Germinal center (tissue), 1 donor: ENCODE measurements at regions not wholly inside any gene's neighbourhood (a gene's known extent, or its start where the extent isn't known, plus 50 kb on each side); places are given as distances from the start of the nearest gene placed in this dataset.

ENCODE experiments used
- DNase-seq: peaks from one replicate; pipeline ENCODE4 v3.0.0; 2012; ENCODE audit warnings: mixed read lengths, low spot score

DNA sequence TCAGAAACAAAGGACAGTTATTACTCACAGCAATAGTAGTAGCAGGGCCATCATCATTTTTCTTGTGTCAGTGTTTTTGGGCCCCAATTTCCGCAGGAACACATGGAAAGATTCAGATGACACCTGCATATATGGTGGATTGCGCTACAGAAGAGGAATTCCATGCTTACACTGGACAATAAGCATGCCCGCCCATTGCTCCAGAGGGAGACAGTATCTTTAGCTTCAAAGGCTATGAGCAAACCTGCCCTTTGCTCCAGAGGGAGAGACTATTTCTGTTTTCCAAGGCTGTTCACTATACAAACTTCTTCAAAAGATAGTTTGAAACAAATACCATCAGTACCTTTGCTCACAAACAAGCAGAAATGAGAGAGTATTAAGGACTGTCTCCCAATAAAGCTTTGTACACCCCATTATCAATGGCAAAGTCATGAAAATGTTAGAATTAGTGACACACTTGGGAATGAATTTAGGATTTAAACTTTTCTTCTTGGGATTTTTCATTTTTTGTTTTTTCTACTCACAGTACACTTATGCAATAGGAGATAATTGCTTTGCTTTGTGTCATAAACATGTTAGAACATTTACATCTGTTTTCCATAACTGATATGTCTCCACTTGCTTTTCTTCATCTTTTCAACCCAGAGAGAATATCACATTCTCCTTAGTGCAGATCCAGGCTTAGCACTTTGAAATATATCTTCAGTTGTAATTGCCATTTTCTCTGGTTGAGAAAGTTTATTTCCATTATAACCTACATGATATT is 564.5 kb upstream of the ZNF717 start:
- no peak for DNase-seq

- no peak for DNase-seq
These were observed 566.7 kb upstream of the ZNF717 start for GRCh38 chr3:76352051-76352450.

DNA sequence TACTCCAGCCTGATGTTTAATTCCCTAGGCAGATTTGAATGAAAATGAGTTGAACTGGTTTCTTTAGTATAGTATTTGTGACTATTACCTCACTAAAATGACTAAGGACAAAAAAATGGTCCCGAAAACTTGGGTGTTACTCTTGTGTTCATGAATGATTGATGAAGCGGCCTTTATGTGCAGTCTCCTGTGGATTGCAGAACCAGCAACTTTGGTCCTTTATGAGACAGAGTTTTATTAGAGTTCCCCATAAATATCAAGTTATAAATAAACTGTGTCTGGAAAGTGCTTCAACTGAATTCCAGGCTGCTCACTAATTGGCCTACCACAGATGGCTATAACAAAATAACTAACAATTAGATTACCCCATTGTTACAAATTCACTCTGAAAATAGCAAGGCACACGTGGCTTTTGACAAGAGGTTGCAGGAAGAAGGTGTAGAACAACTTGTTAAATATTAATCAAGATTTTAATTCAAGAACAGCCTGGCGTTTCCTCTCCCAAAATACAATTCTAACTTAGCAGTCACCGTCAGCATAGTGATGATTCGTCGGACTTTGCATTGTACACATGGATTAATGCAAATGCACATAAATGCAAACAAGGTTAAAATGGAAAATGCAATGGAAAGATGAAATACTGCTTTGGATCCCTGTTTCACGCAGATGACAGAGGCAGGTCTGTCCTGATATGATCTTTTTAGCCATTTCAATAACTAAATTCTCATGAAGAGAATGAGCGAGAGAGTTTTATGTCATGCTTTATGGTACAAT is 567.3 kb upstream of the ZNF717 start:
- DNase-seq, result no peak

- no peak for DNase-seq
These were observed 568.3 kb upstream of the ZNF717 start for GRCh38 chr3:76353683-76354082.

- no peak for DNase-seq
These were observed 575.7 kb upstream of the ZNF717 start for GRCh38 chr3:76361010-76361409.

DNA sequence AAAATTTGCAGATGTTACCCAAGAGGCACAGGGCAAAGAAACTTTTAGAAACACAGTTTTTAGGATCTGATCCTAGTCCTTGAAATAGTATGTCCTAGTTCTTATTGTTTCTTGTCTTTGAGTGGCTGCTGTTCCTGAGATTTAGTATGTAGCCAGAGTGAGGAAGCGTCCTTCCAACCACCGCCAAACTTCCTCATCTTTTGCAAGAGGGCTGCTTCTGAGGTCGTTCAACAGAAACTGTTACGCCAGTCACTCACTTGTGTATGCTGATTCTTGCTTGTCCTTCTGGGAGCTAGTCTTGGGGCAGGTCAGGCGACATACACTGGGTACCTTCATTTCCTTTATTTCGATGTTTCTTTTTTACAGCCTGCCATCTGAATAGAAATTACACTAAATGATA is 577.3 kb upstream of the ZNF717 start:
- DNase-seq, result no peak

GRCh38 chr3:76365275-76365674 is 579.9 kb upstream of the ZNF717 start:
- no peak for DNase-seq

DNA sequence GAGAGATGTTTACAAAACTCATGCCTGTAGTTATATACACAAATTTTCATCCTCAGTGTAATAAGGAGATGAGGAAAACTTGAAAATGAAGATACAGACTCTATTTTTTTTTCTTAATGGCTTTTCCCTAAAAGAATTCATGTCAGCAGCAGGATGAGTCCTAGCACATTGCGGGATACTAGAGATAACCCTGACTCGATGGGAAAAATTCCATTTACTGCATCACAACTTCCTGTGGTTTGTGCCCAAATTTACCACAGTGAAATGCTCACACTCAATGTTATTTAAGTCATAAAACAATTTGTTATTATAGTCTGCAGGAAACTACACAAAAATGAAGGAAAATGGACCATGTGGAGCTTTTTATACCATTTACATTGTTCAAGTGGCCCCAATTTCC is 581.9 kb upstream of the ZNF717 start:
- DNase-seq, result no peak

DNA sequence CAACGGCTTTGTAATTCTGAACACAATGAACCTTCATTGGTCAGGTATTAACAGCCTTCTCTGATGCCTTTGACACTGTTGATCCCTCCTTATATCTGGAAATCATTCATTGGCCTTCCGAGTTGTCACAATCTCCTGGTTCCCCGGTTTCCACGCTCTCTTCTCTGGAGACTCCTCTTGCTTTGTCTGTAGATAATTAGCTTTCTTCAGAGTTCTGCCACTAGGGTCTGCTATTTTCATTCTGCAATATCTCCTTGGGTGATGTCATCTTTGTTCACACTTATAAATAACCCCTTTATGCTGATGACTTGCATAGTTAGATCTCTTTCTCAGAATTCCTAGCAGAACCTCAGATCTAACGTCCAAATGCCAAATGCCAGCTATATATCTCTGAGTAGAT is 583.8 kb upstream of the ZNF717 start:
- no peak for DNase-seq

- no peak for DNase-seq
These were observed 585.6 kb upstream of the ZNF717 start for GRCh38 chr3:76370749-76371520.

DNA sequence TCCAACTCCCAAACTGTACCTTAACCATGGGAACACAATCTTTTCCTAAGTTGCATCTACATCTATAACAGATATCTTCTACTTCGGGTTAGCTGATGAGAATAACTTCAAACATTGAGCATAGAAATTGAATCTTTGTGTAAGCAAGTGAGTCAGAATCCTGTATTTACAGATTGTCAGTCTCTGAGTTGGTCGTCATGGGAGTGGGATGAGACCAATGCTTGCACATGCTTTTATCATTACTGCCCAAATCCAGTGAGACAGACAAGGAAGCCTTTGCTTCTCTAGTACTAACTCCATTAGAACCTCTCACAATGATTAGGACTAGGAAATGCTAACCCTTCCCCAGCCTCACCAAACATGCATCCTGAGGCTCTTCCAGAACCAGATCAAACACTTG is 587.1 kb upstream of the ZNF717 start:
- no peak for DNase-seq

- DNase-seq, result no peak
These were observed 591.7 kb upstream of the ZNF717 start for GRCh38 chr3:76377074-76377473.

- no peak for DNase-seq
These were observed 593.4 kb upstream of the ZNF717 start for GRCh38 chr3:76378789-76379188.

DNA sequence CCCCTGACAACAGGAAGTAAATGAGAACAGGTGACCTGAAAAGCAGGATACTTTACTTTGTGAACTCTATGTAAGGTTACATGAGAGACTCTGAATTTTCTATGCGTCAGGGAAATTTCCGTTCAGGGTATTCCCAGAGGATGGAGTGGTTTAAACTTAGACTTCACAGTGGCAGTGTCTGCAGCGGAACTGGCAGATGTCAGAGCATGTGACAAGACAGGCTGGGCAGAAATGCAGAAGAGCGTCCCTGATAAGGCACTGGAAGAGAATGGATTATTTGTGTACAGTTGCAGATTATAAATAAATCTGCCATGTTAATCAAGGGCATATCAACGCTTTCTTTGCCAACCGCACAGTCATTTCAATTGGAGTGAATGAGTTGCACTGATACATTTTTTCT is 598.4 kb upstream of the ZNF717 start:
- DNase-seq, result no peak

- no peak for DNase-seq
These were observed 601.7 kb upstream of the ZNF717 start for GRCh38 chr3:76387000-76387399.

- no peak for DNase-seq
These were observed 614.8 kb upstream of the ZNF717 start for GRCh38 chr3:76400141-76400540.

- no peak for DNase-seq
These were observed 617.6 kb upstream of the ZNF717 start for GRCh38 chr3:76402926-76403325.

GRCh38 chr3:76403556-76403955 is 618.2 kb upstream of the ZNF717 start:
- no peak for DNase-seq

GRCh38 chr3:76405196-76405595 is 619.8 kb upstream of the ZNF717 start:
- no peak for DNase-seq

GRCh38 chr3:76410762-76411281 is 625.5 kb upstream of the ZNF717 start:
- DNase-seq, result no peak

- no peak for DNase-seq
These were observed 624.5 kb upstream of the ROBO2 start for GRCh38 chr3:76415384-76415783.

GRCh38 chr3:76429581-76430177 is 610.2 kb upstream of the ROBO2 start:
- DNase-seq, result no peak
